ENCODE measurements at regions not wholly inside any gene's neighbourhood (a gene's known extent, or its start where the extent isn't known, plus 50 kb on each side); places are given as distances from the start of the nearest gene placed in this dataset.

DNA sequence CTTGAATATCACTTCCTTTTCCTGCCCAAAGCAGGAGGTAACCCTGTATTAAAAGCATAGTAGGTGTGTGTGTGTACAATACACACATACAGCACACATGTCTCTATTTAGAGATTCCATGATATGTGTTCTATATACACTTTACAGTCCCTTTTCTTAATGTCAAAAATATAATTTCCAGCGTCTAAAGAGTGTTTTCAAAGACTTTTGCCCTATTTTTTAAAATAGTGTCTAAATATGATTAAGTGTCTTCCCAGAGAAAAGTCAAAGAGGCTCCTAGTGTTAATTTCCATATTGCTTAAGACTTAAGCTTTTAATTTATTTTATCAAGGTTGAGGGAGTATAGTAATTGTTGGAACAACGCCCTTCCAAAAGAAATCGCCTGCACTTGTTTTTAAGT lies 420.3 kb upstream of the POU3F3 start:
- Mint-ChIP-seq H3K27ac (ENCODE audit: low read depth, unreplicated experiment) (no peak overlapping the region), H3K4me3 (ENCODE audit: unreplicated experiment) (no peak overlapping the region), H3K4me1 (ENCODE audit: insufficient read depth, unreplicated experiment) (peaks cover 12% of the 10 kb centered on the region), H3K36me3 (ENCODE audit: insufficient read depth, unreplicated experiment) (no peaks in the 10 kb centered on the region), H3K27me3 (ENCODE audit: insufficient read depth, unreplicated experiment) (peaks cover 47% of the 10 kb centered on the region), H3K9me3 (ENCODE audit: unreplicated experiment) (no peaks in the 10 kb centered on the region)
- POLR2A ChIA-PET, result no interaction called here
- TF ChIP-seq, protein P1, sequence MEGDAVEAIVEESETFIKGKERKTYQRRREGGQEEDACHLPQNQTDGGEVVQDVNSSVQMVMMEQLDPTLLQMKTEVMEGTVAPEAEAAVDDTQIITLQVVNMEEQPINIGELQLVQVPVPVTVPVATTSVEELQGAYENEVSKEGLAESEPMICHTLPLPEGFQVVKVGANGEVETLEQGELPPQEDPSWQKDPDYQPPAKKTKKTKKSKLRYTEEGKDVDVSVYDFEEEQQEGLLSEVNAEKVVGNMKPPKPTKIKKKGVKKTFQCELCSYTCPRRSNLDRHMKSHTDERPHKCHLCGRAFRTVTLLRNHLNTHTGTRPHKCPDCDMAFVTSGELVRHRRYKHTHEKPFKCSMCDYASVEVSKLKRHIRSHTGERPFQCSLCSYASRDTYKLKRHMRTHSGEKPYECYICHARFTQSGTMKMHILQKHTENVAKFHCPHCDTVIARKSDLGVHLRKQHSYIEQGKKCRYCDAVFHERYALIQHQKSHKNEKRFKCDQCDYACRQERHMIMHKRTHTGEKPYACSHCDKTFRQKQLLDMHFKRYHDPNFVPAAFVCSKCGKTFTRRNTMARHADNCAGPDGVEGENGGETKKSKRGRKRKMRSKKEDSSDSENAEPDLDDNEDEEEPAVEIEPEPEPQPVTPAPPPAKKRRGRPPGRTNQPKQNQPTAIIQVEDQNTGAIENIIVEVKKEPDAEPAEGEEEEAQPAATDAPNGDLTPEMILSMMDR (IDR thresholded peaks at IDR 0.05; ENCODE audit: unreplicated experiment), result no peak
- intact Hi-C loops (cut with micrococcal nuclease), result no loop called here
- CTCF ChIA-PET, result interaction anchor here (0.8 to 1.2 kb wide), 2 partner anchors 13 to 14 kb away, joined by 3 to 7 read pairs; no protein-coding TSS in a partner anchor
- no peak for DNase-seq (ENCODE audit: unreplicated experiment)
- no TSS peak for BruUV-seq (replicated peaks)

DNA sequence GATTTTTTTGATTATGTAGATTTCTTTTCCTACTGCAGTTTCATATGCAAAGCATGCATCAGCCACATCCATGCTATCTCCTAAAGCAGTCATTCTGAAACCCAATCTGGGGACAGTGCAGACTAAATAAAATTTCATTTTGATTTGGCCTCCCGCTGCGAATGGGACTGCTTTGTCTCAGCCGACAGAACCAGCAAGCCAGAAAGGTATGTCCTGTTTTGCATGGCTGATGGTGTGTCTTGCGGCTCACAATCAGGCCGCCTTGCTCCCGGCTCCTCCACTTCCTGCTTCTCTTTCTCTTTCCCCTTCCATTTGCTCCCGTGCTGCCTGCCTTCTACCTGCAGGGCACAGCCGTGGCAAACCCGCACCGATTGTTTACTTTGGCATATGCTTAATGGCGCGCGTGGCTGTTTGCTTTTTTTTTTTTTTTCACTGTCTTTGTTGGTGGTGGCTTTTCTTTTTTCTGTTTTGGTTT lies 419.6 kb upstream of the POU3F3 start:
- peak; percentile 14 for DNase-seq (ENCODE audit: unreplicated experiment)
- TF ChIP-seq, protein P1 (IDR thresholded peaks at IDR 0.05; ENCODE audit: unreplicated experiment), result no peak
- ChIA-PET CTCF (interaction anchor here (0.8 to 1.2 kb wide), 3 partner anchors 10 to 416 kb away, joined by 3 to 7 read pairs (median 4); no protein-coding TSS in a partner anchor), POLR2A (no interaction called here)
- H3K36me3 Mint-ChIP-seq (ENCODE audit: insufficient read depth, unreplicated experiment), result no peaks in the 10 kb centered on the region
- no peaks in the 10 kb centered on the region for H3K9me3 Mint-ChIP-seq (ENCODE audit: unreplicated experiment)
- no peak overlapping the region for H3K27ac Mint-ChIP-seq (ENCODE audit: low read depth, unreplicated experiment)
- H3K4me3 Mint-ChIP-seq (ENCODE audit: unreplicated experiment), result peak overlapping the region; percentile 53
- BruUV-seq (replicated peaks), result no TSS peak
- intact Hi-C loops (cut with micrococcal nuclease), result no loop called here
- peaks cover 12% of the 10 kb centered on the region for H3K4me1 Mint-ChIP-seq (ENCODE audit: insufficient read depth, unreplicated experiment)
- peaks cover 44% of the 10 kb centered on the region for H3K27me3 Mint-ChIP-seq (ENCODE audit: insufficient read depth, unreplicated experiment)

DNA sequence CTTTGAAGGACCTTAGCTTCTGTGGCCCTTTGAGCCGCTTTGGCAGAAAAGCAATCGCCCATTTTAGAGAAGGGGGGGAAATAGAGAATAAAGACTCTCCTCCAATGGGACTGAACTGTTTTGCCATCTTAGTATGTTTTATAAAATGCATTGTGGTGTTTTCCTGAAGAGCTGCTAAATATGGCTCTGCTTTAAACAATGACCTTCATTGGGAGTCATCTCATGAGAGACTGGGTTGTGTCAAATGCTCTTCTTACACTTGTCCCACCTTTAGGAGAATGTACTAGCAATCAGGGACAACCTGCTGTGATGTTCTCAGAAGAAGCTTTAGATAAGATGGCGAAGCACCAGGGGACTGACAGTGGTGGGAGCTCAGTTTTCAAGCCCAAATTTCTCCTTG lies 418.9 kb upstream of the POU3F3 start:
- CTCF ChIA-PET, result interaction anchor here (0.6 to 2.3 kb wide), 6 partner anchors 9 to 438 kb away, joined by 3 to 7 read pairs (median 4); no protein-coding TSS in a partner anchor
- Mint-ChIP-seq H3K27me3 (ENCODE audit: insufficient read depth, unreplicated experiment) (peaks cover 37% of the 10 kb centered on the region), H3K27ac (ENCODE audit: low read depth, unreplicated experiment) (no peak overlapping the region), H3K36me3 (ENCODE audit: insufficient read depth, unreplicated experiment) (no peaks in the 10 kb centered on the region), H3K4me3 (ENCODE audit: unreplicated experiment) (peak overlapping the region; percentile 53), H3K9me3 (ENCODE audit: unreplicated experiment) (no peaks in the 10 kb centered on the region), H3K4me1 (ENCODE audit: insufficient read depth, unreplicated experiment) (peaks cover 12% of the 10 kb centered on the region)
- intact Hi-C loops (cut with micrococcal nuclease), result no loop called here
- POLR2A ChIA-PET, result interaction anchor here (0.7 kb wide), 1 partner anchor 314 kb away, joined by 3 read pairs; no protein-coding TSS in a partner anchor
- no peak for DNase-seq (ENCODE audit: unreplicated experiment)
- TF ChIP-seq, protein P1 (IDR thresholded peaks at IDR 0.05; ENCODE audit: unreplicated experiment), result no peak
- BruUV-seq (replicated peaks), result no TSS peak

DNA sequence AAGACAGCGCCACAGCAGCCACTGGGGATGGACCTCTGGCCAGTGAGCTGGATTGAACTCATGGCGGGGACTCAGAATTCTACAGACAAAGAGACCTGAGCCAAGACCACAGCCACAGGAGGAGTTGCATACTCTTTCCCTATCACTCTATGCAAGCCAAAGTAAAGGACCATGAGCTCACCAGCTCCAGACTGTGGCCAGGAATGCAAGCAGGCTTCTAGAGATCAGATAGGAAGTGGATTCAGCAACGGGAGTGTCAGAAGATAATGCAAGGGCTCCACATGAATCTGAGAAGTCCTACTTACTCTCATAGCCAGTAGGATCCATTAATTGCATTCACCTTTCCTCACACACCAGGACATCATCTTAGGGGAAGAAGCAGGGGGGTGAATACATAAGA lies 415.4 kb upstream of the POU3F3 start:
- peaks cover 7% of the 10 kb centered on the region for H3K4me1 Mint-ChIP-seq (ENCODE audit: insufficient read depth, unreplicated experiment)
- ChIA-PET CTCF (interaction anchor here (1.3 kb wide), 1 partner anchor 10 kb away, joined by 7 read pairs; no protein-coding TSS in a partner anchor), POLR2A (no interaction called here)
- TF ChIP-seq, protein P1 (IDR thresholded peaks at IDR 0.05; ENCODE audit: unreplicated experiment), result no peak
- H3K9me3 Mint-ChIP-seq (ENCODE audit: unreplicated experiment), result no peaks in the 10 kb centered on the region
- H3K27me3 Mint-ChIP-seq (ENCODE audit: insufficient read depth, unreplicated experiment), result peaks cover 6% of the 10 kb centered on the region
- no peak overlapping the region for H3K4me3 Mint-ChIP-seq (ENCODE audit: unreplicated experiment)
- no peaks in the 10 kb centered on the region for H3K36me3 Mint-ChIP-seq (ENCODE audit: insufficient read depth, unreplicated experiment)
- no TSS peak for BruUV-seq (replicated peaks)
- intact Hi-C loops (cut with micrococcal nuclease), result no loop called here
- no peak overlapping the region for H3K27ac Mint-ChIP-seq (ENCODE audit: low read depth, unreplicated experiment)
- no peak for DNase-seq (ENCODE audit: unreplicated experiment)
